IMR-90 (cell line): ENCODE measurements at regions not wholly inside any gene's neighbourhood (a gene's known extent, or its start where the extent isn't known, plus 50 kb on each side); places are given as distances from the start of the nearest gene placed in this dataset.

ENCODE experiments used
- ATAC-seq: fragments of 200-7000 bp; cut with Tn5 transposase; 2 replicates; pipeline ENCODE4 v1.9.1; 2020; ENCODE audit warnings: low read depth, mild to moderate bottlenecking, moderate library complexity
- BruUV-seq: library from RNA; stranded (reverse); fragments of 400-500 nt; replicated peaks from 2 replicates; lab custom pipeline; 2021; lab: Mats Ljungman, UMichigan
- CTCF ChIA-PET: fragments of 300-600 bp; formaldehyde crosslinking; extraction: SDS; loops from one replicate; lab custom pipeline; 2021; ENCODE audit warnings: antibody characterized with exemption; lab: Yijun Ruan, JAX
- POLR2A ChIA-PET: fragments of 300-600 bp; sonication (Branson Sonifier 250); formaldehyde crosslinking; loops from one replicate; lab custom pipeline; 2022; ENCODE audit warnings: antibody characterized with exemption; ENCODE audit not compliant: unreplicated experiment; lab: Charles Lee
- DNase-seq: peaks from one replicate; pipeline ENCODE4 v3.0.0; 2013
- H2AFZ ChIP-seq: replicated peaks from 2 replicates; pipeline ENCODE3; 2013; ENCODE audit warnings: low read length, mild to moderate bottlenecking; ENCODE audit not compliant: poor library complexity
- H2AK5ac ChIP-seq: 2 replicates; pipeline ENCODE4 v1.6.1; 2013; ENCODE audit warnings: low read depth, low read length, inconsistent platforms
- H2AK9ac ChIP-seq: replicated peaks from 2 replicates; pipeline ENCODE3; 2013; ENCODE audit warnings: mild to moderate bottlenecking, low read depth, low read length, moderate library complexity; ENCODE audit not compliant: poor library complexity
- H2BK120ac ChIP-seq: 2 replicates; pipeline ENCODE4 v1.6.1; 2013; ENCODE audit warnings: low read depth, low read length, inconsistent platforms
- H2BK15ac ChIP-seq: 3 replicates; pipeline ENCODE4 v1.6.1; 2013; ENCODE audit warnings: low read depth, low read length, inconsistent platforms
- H2BK20ac ChIP-seq: 2 replicates; pipeline ENCODE4 v1.6.1; 2013; ENCODE audit warnings: low read depth, mild to moderate bottlenecking, inconsistent platforms, low read length, moderate library complexity
- H2BK5ac ChIP-seq: 2 replicates; pipeline ENCODE4 v1.6.1; 2013; ENCODE audit warnings: mild to moderate bottlenecking, low read depth, low read length, inconsistent platforms; ENCODE audit not compliant: poor library complexity, severe bottlenecking
- H3K14ac ChIP-seq: replicated peaks from 2 replicates; pipeline ENCODE4 v1.6.1; 2013; ENCODE audit warnings: low read depth, low read length, inconsistent platforms
- H3K18ac ChIP-seq: 2 replicates; pipeline ENCODE4 v1.6.1; 2013; ENCODE audit warnings: low read depth, low read length, control low read depth
- H3K23ac ChIP-seq: 2 replicates; pipeline ENCODE4 v1.6.1; 2013; ENCODE audit warnings: low read depth, low read length, inconsistent platforms
- H3K27ac ChIP-seq: 2 replicates; pipeline ENCODE4 v1.5.1; 2013; ENCODE audit warnings: mild to moderate bottlenecking, control low read depth, low read length; ENCODE audit not compliant: insufficient read depth
- H3K27me3 ChIP-seq: 2 replicates; pipeline ENCODE4 v1.6.1; 2013; ENCODE audit warnings: low read length; ENCODE audit not compliant: control insufficient read depth, insufficient read depth
- H3K36me3 ChIP-seq: 2 replicates; pipeline ENCODE4 v1.6.1; 2013; ENCODE audit warnings: low read length, mixed read lengths; ENCODE audit not compliant: control insufficient read depth, insufficient read depth
- H3K4ac ChIP-seq: 2 replicates; pipeline ENCODE4 v1.6.1; 2013; ENCODE audit warnings: low read depth, low read length, inconsistent platforms
- H3K4me1 ChIP-seq: 2 replicates; pipeline ENCODE4 v1.6.1; 2013; ENCODE audit warnings: low read length, mixed read lengths; ENCODE audit not compliant: control insufficient read depth, insufficient read depth
- H3K4me2 ChIP-seq: 2 replicates; pipeline ENCODE4 v1.6.1; 2013; ENCODE audit warnings: low read depth, mild to moderate bottlenecking, control low read depth, low read length, moderate library complexity
- H3K4me3 ChIP-seq: 2 replicates; pipeline ENCODE4 v1.5.1; 2013; ENCODE audit warnings: low read depth, mild to moderate bottlenecking, control low read depth, low read length, moderate library complexity; ENCODE audit not compliant: insufficient read depth
- H3K56ac ChIP-seq: 2 replicates; pipeline ENCODE4 v1.6.1; 2013; ENCODE audit warnings: low read length, inconsistent platforms; ENCODE audit not compliant: insufficient read depth; ENCODE audit errors: extremely low read depth
- H3K79me1 ChIP-seq, 2 experiments: 2 replicates each; pipeline ENCODE4 v1.6.1; 2013; ENCODE audit warnings: low read length in 2 of 2, inconsistent platforms in 1 of 2, low read depth in 1 of 2
- H3K9ac ChIP-seq: 2 replicates; pipeline ENCODE4 v1.6.1; 2013; ENCODE audit warnings: low read depth, low read length, control low read depth
- H3K9me1 ChIP-seq: 2 replicates; pipeline ENCODE4 v1.6.1; 2013; ENCODE audit warnings: low read length, inconsistent platforms; ENCODE audit not compliant: insufficient read depth
- H3K9me3 ChIP-seq: 2 replicates; pipeline ENCODE4 v1.6.1; 2013; ENCODE audit warnings: low read length; ENCODE audit not compliant: control insufficient read depth, insufficient read depth
- H4K20me1 ChIP-seq: 2 replicates; pipeline ENCODE4 v1.6.1; 2013; ENCODE audit warnings: low read length, inconsistent platforms; ENCODE audit not compliant: insufficient read depth
- H4K5ac ChIP-seq: 2 replicates; pipeline ENCODE4 v1.6.1; 2013; ENCODE audit warnings: mild to moderate bottlenecking, low read depth, low read length, control low read depth
- H4K8ac ChIP-seq, 2 experiments: 2 replicates each; pipeline ENCODE4 v1.6.1; 2013; ENCODE audit warnings: low read depth in 2 of 2, low read length in 2 of 2, control low read depth in 1 of 2, inconsistent platforms in 1 of 2
- H4K91ac ChIP-seq: 2 replicates; pipeline ENCODE4 v1.6.1; 2013; ENCODE audit warnings: low read depth, low read length, inconsistent platforms; ENCODE audit not compliant: insufficient read depth
- BHLHE40 ChIP-seq: fragments of 150-350 bp; IDR thresholded peaks from 2 replicates; pipeline ENCODE4 v1.6.1; 2016; ENCODE audit warnings: mild to moderate bottlenecking, low read depth, low read length
- ELK1 ChIP-seq: fragments of 150-350 bp; IDR thresholded peaks from 2 replicates; pipeline ENCODE4 v1.6.1; 2016; ENCODE audit warnings: low read depth, mild to moderate bottlenecking, low read length, moderate library complexity, borderline replicate concordance
- MAFK ChIP-seq: IDR thresholded peaks from 2 replicates; pipeline ENCODE4 v1.6.1; 2012; ENCODE audit warnings: low read depth, low read length, improper control_type of control experiment
- MAZ ChIP-seq: IDR thresholded peaks from 2 replicates; pipeline ENCODE4 v1.6.1; 2012; ENCODE audit warnings: low read depth, mild to moderate bottlenecking, low read length, improper control_type of control experiment, moderate library complexity, borderline replicate concordance
- NFE2L2 ChIP-seq: fragments of 150-350 bp; IDR thresholded peaks from 2 replicates; pipeline ENCODE4 v1.6.1; 2016; ENCODE audit warnings: low read depth, mild to moderate bottlenecking, low read length
- RAD21 ChIP-seq: IDR thresholded peaks from 2 replicates; pipeline ENCODE4 v1.6.1; 2012; ENCODE audit warnings: low read length, improper control_type of control experiment
- RCOR1 ChIP-seq: IDR thresholded peaks from 2 replicates; pipeline ENCODE4 v1.6.1; 2012; ENCODE audit warnings: mild to moderate bottlenecking, low read length, improper control_type of control experiment; ENCODE audit not compliant: insufficient replicate concordance
- dilution Hi-C: fragments of 300-500 bp; cut with HindIII; formaldehyde crosslinking; loops from one replicate; pipeline ENCODE4 v1.14.3; 2018; ENCODE audit warnings: low sequenced_read_pairs; ENCODE audit not compliant: unreplicated experiment
- in situ Hi-C: fragments of 300-500 bp; cut with MboI; formaldehyde crosslinking; loops from 3 replicates; pipeline ENCODE4 v1.14.3; 2019; ENCODE audit warnings: low sequenced_read_pairs, inconsistent platforms, mixed read lengths
- intact Hi-C: fragments of 100-400 bp; cut with micrococcal nuclease; formaldehyde crosslinking; loops from 2 replicates; pipeline ENCODE4 v1.10.0; 2022

- Histone ChIP-seq H3K4ac (no peak overlapping the region), H3K4me3 (no peak overlapping the region), H3K36me3 (no peaks in the 10 kb centered on the region), H4K5ac (no peak overlapping the region), H2BK120ac (no peak overlapping the region), H3K56ac (no peak overlapping the region), H4K20me1 (no peaks in the 10 kb centered on the region), H4K91ac (no peak overlapping the region), H3K9me3 (no peaks in the 10 kb centered on the region), H3K4me1 (no peaks in the 10 kb centered on the region), H3K18ac (no peak overlapping the region), H2AFZ (peak overlapping the region; percentile 23), H3K4me2 (no peak overlapping the region), H3K14ac (no peak overlapping the region), H2AK9ac (no peak overlapping the region), H3K9me1 (no peaks in the 10 kb centered on the region), H3K9ac (no peak overlapping the region), H3K23ac (no peak overlapping the region), H2BK15ac (no peak overlapping the region), H2AK5ac (no peak overlapping the region), H2BK5ac (no peak overlapping the region), H2BK20ac (no peak overlapping the region), H4K8ac (no peak overlapping the region), H3K79me1 (no peaks in the 10 kb centered on the region), H3K27ac (no peak overlapping the region), H3K27me3 (no peaks in the 10 kb centered on the region)
- dilution Hi-C loops = no loop called here
- in situ Hi-C loops = no loop called here
- BruUV-seq = no TSS peak
- ChIA-PET CTCF (no interaction called here), POLR2A (no interaction called here)
- TF ChIP-seq RAD21 (no peak), RCOR1 (no peak), ELK1 (no peak), BHLHE40 (no peak), MAFK (no peak), MAZ (no peak), NFE2L2 (no peak)
- intact Hi-C loops = no loop called here
- DNase-seq = no peak
- no peak for ATAC-seq
These were observed 566.6 kb downstream of the TMEM135 start for GRCh38 chr11:87604350-87604749.
